DOHH2 (cell line): ENCODE measurements at regions not wholly inside any gene's neighbourhood (a gene's known extent, or its start where the extent isn't known, plus 50 kb on each side); places are given as distances from the start of the nearest gene placed in this dataset.

ENCODE experiments used
- H3F3A ChIP-seq: fragments of 200-600 bp; sonication (generic), shearing (Covaris generic); 2 replicates; pipeline ENCODE4 v1.6.0; 2016; ENCODE audit warnings: antibody characterized with exemption, mild to moderate bottlenecking; ENCODE audit not compliant: control insufficient read depth, insufficient read depth
- H3K27ac ChIP-seq: fragments of 200-600 bp; sonication (generic); 2 replicates; pipeline ENCODE4 v1.5.1; 2014; ENCODE audit warnings: low read depth, mild to moderate bottlenecking, low read length, moderate library complexity
- H3K27me3 ChIP-seq: fragments of 200-600 bp; sonication (generic); 2 replicates; pipeline ENCODE4 v1.6.1; 2014; ENCODE audit warnings: mild to moderate bottlenecking, low read length, mixed read lengths; ENCODE audit not compliant: control insufficient read depth
- H3K36me3 ChIP-seq: fragments of 200-600 bp; sonication (generic); 2 replicates; pipeline ENCODE4 v1.6.1; 2014; ENCODE audit warnings: mild to moderate bottlenecking, low read length, moderate library complexity, mixed read lengths; ENCODE audit not compliant: control insufficient read depth
- H3K4me1 ChIP-seq: fragments of 200-600 bp; sonication (generic); 2 replicates; pipeline ENCODE4 v1.6.1; 2014; ENCODE audit warnings: mild to moderate bottlenecking, low read length, mixed read lengths; ENCODE audit not compliant: control insufficient read depth
- H3K4me2 ChIP-seq: fragments of 200-600 bp; sonication (generic); 2 replicates; pipeline ENCODE4 v1.6.0; 2014; ENCODE audit warnings: mild to moderate bottlenecking, low read length, moderate library complexity
- H3K4me3 ChIP-seq: fragments of 200-600 bp; sonication (generic); 2 replicates; pipeline ENCODE4 v1.5.1; 2014; ENCODE audit warnings: mild to moderate bottlenecking, low read length, mixed read lengths
- H3K79me2 ChIP-seq: fragments of 200-600 bp; sonication (generic); 2 replicates; pipeline ENCODE4 v1.6.1; 2014; ENCODE audit warnings: mild to moderate bottlenecking, low read length, mixed read lengths; ENCODE audit not compliant: control insufficient read depth
- H3K9me2 ChIP-seq: fragments of 200-600 bp; sonication (generic); replicated peaks from 2 replicates; pipeline ENCODE4 v1.6.1; 2014; ENCODE audit warnings: mild to moderate bottlenecking, low read length, mixed read lengths; ENCODE audit not compliant: control insufficient read depth
- H3K9me3 ChIP-seq: fragments of 200-600 bp; sonication (generic); 2 replicates; pipeline ENCODE4 v1.6.1; 2014; ENCODE audit warnings: antibody characterized with exemption, low read length, mixed read lengths; ENCODE audit not compliant: control insufficient read depth, insufficient read depth
- H4K20me1 ChIP-seq: fragments of 200-600 bp; sonication (generic); 2 replicates; pipeline ENCODE4 v1.6.0; 2014; ENCODE audit warnings: low read depth, mild to moderate bottlenecking, antibody characterized with exemption, low read length, moderate library complexity; ENCODE audit not compliant: control insufficient read depth, insufficient read depth
- EZH2phosphoT487 ChIP-seq: fragments of 200-600 bp; sonication (generic); IDR thresholded peaks from 2 replicates; pipeline ENCODE4 v1.6.1; 2017; ENCODE audit warnings: borderline replicate concordance, mild to moderate bottlenecking, antibody characterized with exemption, low read length, moderate library complexity, mixed read lengths
- TF ChIP-seq, protein P1 (sequence below): fragments of 200-600 bp; sonication (generic); IDR thresholded peaks from one replicate; pipeline ENCODE4 v1.5.1; 2014; ENCODE audit warnings: antibody characterized with exemption, mild to moderate bottlenecking, low read depth, low read length; ENCODE audit not compliant: poor library complexity, severe bottlenecking

DNA sequence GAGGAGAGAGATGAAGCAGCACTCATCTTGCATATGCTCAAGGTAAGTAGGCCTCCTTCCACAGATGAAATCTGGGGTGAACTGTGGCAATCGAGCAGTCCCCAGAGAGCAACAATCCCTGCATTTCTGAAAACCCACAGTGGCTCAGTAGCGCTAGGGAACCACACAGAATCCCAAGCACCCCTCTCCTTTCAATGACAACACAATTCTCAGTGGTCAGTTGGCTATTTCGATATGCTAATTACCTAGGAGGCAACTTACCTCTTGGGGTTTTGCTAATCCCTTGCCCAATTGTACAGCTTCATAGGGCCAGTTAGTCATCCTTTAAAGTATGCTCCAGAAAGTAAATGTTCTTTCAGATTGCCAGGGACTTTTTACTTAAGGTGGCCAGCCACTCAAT is 1035.7 kb downstream of the BCL11B start:
- H3F3A ChIP-seq = no peaks in the 10 kb centered on the region

DNA sequence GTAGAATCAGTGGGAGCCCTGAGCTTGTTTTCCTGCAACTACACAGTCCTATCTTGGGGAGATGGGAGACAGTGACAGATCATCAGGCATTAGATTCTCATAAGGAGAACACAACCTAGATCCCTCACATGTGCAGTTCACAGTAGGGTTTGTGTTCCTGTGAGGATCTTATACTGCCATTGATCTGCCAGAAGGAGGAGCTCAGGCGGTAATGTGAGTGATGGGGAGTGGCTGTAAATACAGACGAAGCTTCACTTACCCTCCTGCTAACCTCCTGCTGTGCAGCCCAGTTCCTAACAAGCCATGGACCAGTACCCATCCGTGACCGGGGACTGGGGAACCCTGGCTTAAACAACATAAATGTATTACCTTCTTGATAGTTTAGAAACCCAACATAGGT is 1034.1 kb downstream of the BCL11B start:
- Histone ChIP-seq H4K20me1 (no peaks in the 10 kb centered on the region), H3K27me3 (no peaks in the 10 kb centered on the region), H3K79me2 (no peaks in the 10 kb centered on the region), H3K27ac (no peak overlapping the region), H3K9me3 (no peaks in the 10 kb centered on the region), H3K4me2 (no peak overlapping the region), H3K4me3 (no peak overlapping the region), H3K36me3 (no peaks in the 10 kb centered on the region), H3K9me2 (no peaks in the 10 kb centered on the region), H3F3A (no peaks in the 10 kb centered on the region), H3K4me1 (no peaks in the 10 kb centered on the region)
- TF ChIP-seq, protein P1, sequence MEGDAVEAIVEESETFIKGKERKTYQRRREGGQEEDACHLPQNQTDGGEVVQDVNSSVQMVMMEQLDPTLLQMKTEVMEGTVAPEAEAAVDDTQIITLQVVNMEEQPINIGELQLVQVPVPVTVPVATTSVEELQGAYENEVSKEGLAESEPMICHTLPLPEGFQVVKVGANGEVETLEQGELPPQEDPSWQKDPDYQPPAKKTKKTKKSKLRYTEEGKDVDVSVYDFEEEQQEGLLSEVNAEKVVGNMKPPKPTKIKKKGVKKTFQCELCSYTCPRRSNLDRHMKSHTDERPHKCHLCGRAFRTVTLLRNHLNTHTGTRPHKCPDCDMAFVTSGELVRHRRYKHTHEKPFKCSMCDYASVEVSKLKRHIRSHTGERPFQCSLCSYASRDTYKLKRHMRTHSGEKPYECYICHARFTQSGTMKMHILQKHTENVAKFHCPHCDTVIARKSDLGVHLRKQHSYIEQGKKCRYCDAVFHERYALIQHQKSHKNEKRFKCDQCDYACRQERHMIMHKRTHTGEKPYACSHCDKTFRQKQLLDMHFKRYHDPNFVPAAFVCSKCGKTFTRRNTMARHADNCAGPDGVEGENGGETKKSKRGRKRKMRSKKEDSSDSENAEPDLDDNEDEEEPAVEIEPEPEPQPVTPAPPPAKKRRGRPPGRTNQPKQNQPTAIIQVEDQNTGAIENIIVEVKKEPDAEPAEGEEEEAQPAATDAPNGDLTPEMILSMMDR = no peak
- no peak for TF ChIP-seq EZH2phosphoT487

More for the DNA sequence above, 1035.7 kb downstream of the BCL11B start:
- no peaks in the 10 kb centered on the region for H4K20me1 ChIP-seq
- H3K4me3 ChIP-seq = no peak overlapping the region
- no peaks in the 10 kb centered on the region for H3K27me3 ChIP-seq
- H3K79me2 ChIP-seq = no peaks in the 10 kb centered on the region
- H3K36me3 ChIP-seq = no peaks in the 10 kb centered on the region
- no peak overlapping the region for H3K27ac ChIP-seq
- H3K9me3 ChIP-seq = no peaks in the 10 kb centered on the region
- H3K4me1 ChIP-seq = no peaks in the 10 kb centered on the region
- no peak overlapping the region for H3K4me2 ChIP-seq
- no peak for TF ChIP-seq EZH2phosphoT487
- TF ChIP-seq, protein P1 = no peak
- no peaks in the 10 kb centered on the region for H3K9me2 ChIP-seq

DNA sequence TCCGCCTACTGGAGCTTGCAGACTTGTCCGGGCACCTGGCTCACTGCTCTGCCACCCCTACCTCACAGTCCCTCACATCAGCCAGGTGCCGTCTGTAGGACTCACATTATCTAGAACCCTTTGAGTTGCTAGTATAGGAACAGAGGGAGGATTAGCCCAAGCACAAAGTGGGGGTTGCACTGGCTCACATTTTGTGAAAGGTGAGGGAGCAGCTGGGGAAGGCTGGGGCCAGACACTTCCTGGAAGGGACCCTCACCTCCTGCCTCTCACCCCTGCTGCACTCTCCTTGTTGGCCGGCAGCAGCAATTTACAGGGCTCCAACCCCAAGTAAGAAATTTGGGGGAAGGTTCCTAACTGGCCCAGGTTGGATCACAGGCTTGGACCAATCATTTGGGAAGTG is 1031.6 kb downstream of the BCL11B start:
- Histone ChIP-seq H3K4me2 (no peak overlapping the region), H3K27me3 (no peaks in the 10 kb centered on the region), H3K27ac (no peak overlapping the region), H3F3A (no peaks in the 10 kb centered on the region), H3K79me2 (no peaks in the 10 kb centered on the region), H3K36me3 (no peaks in the 10 kb centered on the region), H3K9me3 (no peaks in the 10 kb centered on the region), H4K20me1 (no peaks in the 10 kb centered on the region), H3K4me3 (no peak overlapping the region), H3K9me2 (no peaks in the 10 kb centered on the region), H3K4me1 (no peaks in the 10 kb centered on the region)
- TF ChIP-seq EZH2phosphoT487 = no peak
- TF ChIP-seq, protein P1 = no peak

DNA sequence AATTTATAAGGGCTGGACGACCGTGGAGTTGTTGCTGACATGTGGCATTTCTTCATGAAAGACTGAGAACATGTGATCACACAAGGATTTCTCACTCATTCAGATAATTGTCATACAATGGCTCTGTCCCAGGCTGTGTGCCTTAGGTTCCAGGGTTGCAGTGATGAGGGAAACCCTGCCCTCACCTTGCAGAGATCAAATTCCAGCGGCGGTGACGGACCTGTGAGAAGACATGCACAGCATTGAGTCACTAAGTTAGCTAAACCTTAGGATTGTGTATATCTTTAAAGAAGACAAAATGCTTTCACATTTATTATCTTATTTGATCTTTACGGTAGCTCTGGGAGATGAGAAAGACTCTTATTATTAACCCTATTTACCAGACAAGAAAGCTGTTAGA is 1029.1 kb downstream of the BCL11B start:
- no peaks in the 10 kb centered on the region for H3K4me1 ChIP-seq
- no peak overlapping the region for H3K4me2 ChIP-seq
- no peaks in the 10 kb centered on the region for H3K9me3 ChIP-seq
- TF ChIP-seq, protein P1 = no peak
- no peak for TF ChIP-seq EZH2phosphoT487
- H3K27me3 ChIP-seq = no peaks in the 10 kb centered on the region
- no peaks in the 10 kb centered on the region for H3F3A ChIP-seq
- H3K79me2 ChIP-seq = no peaks in the 10 kb centered on the region
- no peaks in the 10 kb centered on the region for H3K9me2 ChIP-seq
- H3K27ac ChIP-seq = no peak overlapping the region
- H3K4me3 ChIP-seq = no peak overlapping the region
- H4K20me1 ChIP-seq = no peaks in the 10 kb centered on the region
- no peaks in the 10 kb centered on the region for H3K36me3 ChIP-seq
